GM23338 (cell line): ENCODE measurements at regions not wholly inside any gene's neighbourhood (a gene's known extent, or its start where the extent isn't known, plus 50 kb on each side); places are given as distances from the start of the nearest gene placed in this dataset.

Experiments
- CREB1 ChIP-seq: fragments of 250-450 bp; sonication (Bioruptor Pico); IDR thresholded peaks from 2 replicates; pipeline ENCODE4 v1.5.0; 2020; ENCODE audit warnings: low read depth, mild to moderate bottlenecking, moderate library complexity
- CTCF ChIP-seq, 2 experiments: fragments of 200-600 bp in 1 of 2; sonication (generic) in 1 of 2; conservative IDR thresholded peaks; 2 replicates each; pipeline versions ENCODE4 v1.5.1 to v1.6.1; 2016 to 2017; ENCODE audit warnings: antibody characterized with exemption in 2 of 2, low read depth in 2 of 2, mild to moderate bottlenecking in 2 of 2, moderate library complexity in 1 of 2
- EZH2 ChIP-seq: fragments of 200-600 bp; sonication (generic); IDR thresholded peaks from one replicate; pipeline ENCODE4 v1.8.0; 2017; ENCODE audit warnings: antibody characterized with exemption, mild to moderate bottlenecking, low read depth; ENCODE audit not compliant: unreplicated experiment
- EZH2phosphoT487 ChIP-seq: fragments of 200-600 bp; sonication (generic); IDR thresholded peaks from one replicate; pipeline ENCODE4 v1.8.1; 2018; ENCODE audit warnings: antibody characterized with exemption; ENCODE audit not compliant: unreplicated experiment
- JUNB ChIP-seq: IDR thresholded peaks from one replicate; pipeline ENCODE4 v1.6.1; 2016; ENCODE audit warnings: antibody characterized with exemption; ENCODE audit not compliant: unreplicated experiment
- NANOG ChIP-seq: IDR thresholded peaks from 2 replicates; pipeline ENCODE4 v1.6.1; 2016; ENCODE audit warnings: antibody characterized with exemption, borderline replicate concordance
- TF ChIP-seq, protein P1 (sequence below): fragments of 250-450 bp; sonication (Bioruptor Pico); IDR thresholded peaks from 2 replicates; pipeline ENCODE4 v1.5.0; 2020; ENCODE audit warnings: mild to moderate bottlenecking, moderate library complexity
- TF ChIP-seq, protein P2 (sequence below): IDR thresholded peaks from 2 replicates; pipeline ENCODE4 v1.6.1; 2016; ENCODE audit warnings: antibody characterized with exemption

DNA sequence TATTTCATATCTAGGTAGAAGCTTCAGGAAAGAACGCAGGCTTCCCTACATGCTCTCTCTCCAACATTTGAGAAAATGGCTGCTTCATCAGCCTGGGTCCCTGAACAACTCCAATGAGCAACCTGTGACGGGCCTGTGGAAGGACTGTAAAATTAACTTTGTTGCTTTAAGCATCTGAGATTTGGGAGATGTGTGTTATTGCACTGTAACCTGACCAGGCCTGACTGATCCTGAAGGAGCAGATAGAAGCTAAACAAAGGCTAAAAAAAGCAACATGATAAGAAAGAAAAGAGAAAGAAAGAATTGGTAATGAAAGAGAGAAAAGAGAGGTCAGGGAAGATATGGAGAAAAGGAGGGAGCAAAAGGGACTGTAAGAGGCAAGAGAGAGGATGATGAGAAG lies 77.1 kb upstream of the MBNL2 start (continued):
- TF ChIP-seq, protein P1, sequence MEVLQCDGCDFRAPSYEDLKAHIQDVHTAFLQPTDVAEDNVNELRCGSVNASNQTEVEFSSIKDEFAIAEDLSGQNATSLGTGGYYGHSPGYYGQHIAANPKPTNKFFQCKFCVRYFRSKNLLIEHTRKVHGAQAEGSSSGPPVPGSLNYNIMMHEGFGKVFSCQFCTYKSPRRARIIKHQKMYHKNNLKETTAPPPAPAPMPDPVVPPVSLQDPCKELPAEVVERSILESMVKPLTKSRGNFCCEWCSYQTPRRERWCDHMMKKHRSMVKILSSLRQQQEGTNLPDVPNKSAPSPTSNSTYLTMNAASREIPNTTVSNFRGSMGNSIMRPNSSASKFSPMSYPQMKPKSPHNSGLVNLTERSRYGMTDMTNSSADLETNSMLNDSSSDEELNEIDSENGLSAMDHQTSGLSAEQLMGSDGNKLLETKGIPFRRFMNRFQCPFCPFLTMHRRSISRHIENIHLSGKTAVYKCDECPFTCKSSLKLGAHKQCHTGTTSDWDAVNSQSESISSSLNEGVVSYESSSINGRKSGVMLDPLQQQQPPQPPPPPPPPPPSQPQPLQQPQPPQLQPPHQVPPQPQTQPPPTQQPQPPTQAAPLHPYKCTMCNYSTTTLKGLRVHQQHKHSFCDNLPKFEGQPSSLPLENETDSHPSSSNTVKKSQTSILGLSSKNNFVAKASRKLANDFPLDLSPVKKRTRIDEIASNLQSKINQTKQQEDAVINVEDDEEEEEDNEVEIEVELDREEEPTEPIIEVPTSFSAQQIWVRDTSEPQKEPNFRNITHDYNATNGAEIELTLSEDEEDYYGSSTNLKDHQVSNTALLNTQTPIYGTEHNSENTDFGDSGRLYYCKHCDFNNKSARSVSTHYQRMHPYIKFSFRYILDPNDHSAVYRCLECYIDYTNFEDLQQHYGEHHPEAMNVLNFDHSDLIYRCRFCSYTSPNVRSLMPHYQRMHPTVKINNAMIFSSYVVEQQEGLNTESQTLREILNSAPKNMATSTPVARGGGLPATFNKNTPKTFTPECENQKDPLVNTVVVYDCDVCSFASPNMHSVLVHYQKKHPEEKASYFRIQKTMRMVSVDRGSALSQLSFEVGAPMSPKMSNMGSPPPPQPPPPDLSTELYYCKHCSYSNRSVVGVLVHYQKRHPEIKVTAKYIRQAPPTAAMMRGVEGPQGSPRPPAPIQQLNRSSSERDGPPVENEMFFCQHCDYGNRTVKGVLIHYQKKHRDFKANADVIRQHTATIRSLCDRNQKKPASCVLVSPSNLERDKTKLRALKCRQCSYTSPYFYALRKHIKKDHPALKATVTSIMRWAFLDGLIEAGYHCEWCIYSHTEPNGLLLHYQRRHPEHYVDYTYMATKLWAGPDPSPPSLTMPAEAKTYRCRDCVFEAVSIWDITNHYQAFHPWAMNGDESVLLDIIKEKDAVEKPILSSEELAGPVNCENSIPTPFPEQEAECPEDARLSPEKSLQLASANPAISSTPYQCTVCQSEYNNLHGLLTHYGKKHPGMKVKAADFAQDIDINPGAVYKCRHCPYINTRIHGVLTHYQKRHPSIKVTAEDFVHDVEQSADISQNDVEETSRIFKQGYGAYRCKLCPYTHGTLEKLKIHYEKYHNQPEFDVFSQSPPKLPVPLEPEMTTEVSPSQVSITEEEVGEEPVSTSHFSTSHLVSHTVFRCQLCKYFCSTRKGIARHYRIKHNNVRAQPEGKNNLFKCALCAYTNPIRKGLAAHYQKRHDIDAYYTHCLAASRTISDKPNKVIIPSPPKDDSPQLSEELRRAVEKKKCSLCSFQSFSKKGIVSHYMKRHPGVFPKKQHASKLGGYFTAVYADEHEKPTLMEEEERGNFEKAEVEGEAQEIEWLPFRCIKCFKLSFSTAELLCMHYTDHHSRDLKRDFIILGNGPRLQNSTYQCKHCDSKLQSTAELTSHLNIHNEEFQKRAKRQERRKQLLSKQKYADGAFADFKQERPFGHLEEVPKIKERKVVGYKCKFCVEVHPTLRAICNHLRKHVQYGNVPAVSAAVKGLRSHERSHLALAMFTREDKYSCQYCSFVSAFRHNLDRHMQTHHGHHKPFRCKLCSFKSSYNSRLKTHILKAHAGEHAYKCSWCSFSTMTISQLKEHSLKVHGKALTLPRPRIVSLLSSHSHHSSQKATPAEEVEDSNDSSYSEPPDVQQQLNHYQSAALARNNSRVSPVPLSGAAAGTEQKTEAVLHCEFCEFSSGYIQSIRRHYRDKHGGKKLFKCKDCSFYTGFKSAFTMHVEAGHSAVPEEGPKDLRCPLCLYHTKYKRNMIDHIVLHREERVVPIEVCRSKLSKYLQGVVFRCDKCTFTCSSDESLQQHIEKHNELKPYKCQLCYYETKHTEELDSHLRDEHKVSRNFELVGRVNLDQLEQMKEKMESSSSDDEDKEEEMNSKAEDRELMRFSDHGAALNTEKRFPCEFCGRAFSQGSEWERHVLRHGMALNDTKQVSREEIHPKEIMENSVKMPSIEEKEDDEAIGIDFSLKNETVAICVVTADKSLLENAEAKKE (CRISPR knock-in tag): no peak
- TF ChIP-seq EZH2phosphoT487: no peak
- no peak for TF ChIP-seq EZH2
- TF ChIP-seq, protein P2, sequence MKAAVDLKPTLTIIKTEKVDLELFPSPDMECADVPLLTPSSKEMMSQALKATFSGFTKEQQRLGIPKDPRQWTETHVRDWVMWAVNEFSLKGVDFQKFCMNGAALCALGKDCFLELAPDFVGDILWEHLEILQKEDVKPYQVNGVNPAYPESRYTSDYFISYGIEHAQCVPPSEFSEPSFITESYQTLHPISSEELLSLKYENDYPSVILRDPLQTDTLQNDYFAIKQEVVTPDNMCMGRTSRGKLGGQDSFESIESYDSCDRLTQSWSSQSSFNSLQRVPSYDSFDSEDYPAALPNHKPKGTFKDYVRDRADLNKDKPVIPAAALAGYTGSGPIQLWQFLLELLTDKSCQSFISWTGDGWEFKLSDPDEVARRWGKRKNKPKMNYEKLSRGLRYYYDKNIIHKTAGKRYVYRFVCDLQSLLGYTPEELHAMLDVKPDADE: no peak
- TF ChIP-seq NANOG: no peak
- TF ChIP-seq CTCF (conservative IDR thresholded peaks at IDR 0.05; ENCODE audit: low read depth in 2 of 2): no peak
- TF ChIP-seq CREB1: no peak
- no peak for TF ChIP-seq JUNB
